Breast epithelium (tissue), 3 donors: ENCODE measurements at regions not wholly inside any gene's neighbourhood (a gene's known extent, or its start where the extent isn't known, plus 50 kb on each side); places are given as distances from the start of the nearest gene placed in this dataset.
"Not testable (repeated sequence)": the region's sequence is repeated elsewhere in the genome, so short reads cannot be mapped to it uniquely, and the experiment has no call there.

Experiments
- POLR2A ChIP-seq: fragments of 450-650 bp; IDR thresholded peaks from one replicate; pipeline ENCODE4 v1.6.1; 2016; ENCODE audit warnings: antibody characterized with exemption, mild to moderate bottlenecking, moderate library complexity
- POLR2AphosphoS5 ChIP-seq, 3 donors: sonication (generic); formaldehyde crosslinking; IDR thresholded peaks; one replicate each; pipeline ENCODE4 v1.6.1; 2017; ENCODE audit warnings: antibody characterized with exemption in 3 of 3
- TF ChIP-seq, protein P1 (sequence below), 3 donors: fragments of 450-650 bp; IDR thresholded peaks; one replicate each; pipeline ENCODE4 v1.5.1; 2016 to 2017; ENCODE audit warnings: antibody characterized with exemption in 3 of 3, mild to moderate bottlenecking in 3 of 3, moderate library complexity in 3 of 3

- TF ChIP-seq, protein P1, sequence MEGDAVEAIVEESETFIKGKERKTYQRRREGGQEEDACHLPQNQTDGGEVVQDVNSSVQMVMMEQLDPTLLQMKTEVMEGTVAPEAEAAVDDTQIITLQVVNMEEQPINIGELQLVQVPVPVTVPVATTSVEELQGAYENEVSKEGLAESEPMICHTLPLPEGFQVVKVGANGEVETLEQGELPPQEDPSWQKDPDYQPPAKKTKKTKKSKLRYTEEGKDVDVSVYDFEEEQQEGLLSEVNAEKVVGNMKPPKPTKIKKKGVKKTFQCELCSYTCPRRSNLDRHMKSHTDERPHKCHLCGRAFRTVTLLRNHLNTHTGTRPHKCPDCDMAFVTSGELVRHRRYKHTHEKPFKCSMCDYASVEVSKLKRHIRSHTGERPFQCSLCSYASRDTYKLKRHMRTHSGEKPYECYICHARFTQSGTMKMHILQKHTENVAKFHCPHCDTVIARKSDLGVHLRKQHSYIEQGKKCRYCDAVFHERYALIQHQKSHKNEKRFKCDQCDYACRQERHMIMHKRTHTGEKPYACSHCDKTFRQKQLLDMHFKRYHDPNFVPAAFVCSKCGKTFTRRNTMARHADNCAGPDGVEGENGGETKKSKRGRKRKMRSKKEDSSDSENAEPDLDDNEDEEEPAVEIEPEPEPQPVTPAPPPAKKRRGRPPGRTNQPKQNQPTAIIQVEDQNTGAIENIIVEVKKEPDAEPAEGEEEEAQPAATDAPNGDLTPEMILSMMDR (IDR thresholded peaks at IDR 0.05) = not testable (repeated sequence)
- not testable (repeated sequence) for TF ChIP-seq POLR2A; POLR2AphosphoS5 (IDR thresholded peaks at IDR 0.05)
These were observed 171.7 kb upstream of the RAB6C start for GRCh38 chr2:129807642-129808338.
